WTC11 (cell line): ENCODE measurements at regions not wholly inside any gene's neighbourhood (a gene's known extent, or its start where the extent isn't known, plus 50 kb on each side); places are given as distances from the start of the nearest gene placed in this dataset.

Experiments used
- AFF4 ChIP-seq: sonication (generic); formaldehyde crosslinking; IDR thresholded peaks from 2 replicates; pipeline ENCODE4 v1.8.1; 2023; ENCODE audit warnings: mild to moderate bottlenecking, missing genetic modification reagents, borderline replicate concordance
- CBFB ChIP-seq: sonication (generic); formaldehyde crosslinking; IDR thresholded peaks from 2 replicates; pipeline ENCODE4 v1.8.1; 2022; ENCODE audit warnings: mild to moderate bottlenecking, low read depth, missing genetic modification reagents
- CTCF ChIP-seq: fragments of 200-600 bp; IDR thresholded peaks from 2 replicates; pipeline ENCODE4 v1.8.0; 2022; ENCODE audit warnings: antibody characterized with exemption
- E2F4 ChIP-seq: sonication (generic); formaldehyde crosslinking; IDR thresholded peaks from 2 replicates; pipeline ENCODE4 v1.8.1; 2022; ENCODE audit warnings: low read depth, mild to moderate bottlenecking, moderate library complexity, missing genetic modification reagents, borderline replicate concordance
- JUN ChIP-seq: sonication (generic); formaldehyde crosslinking; IDR thresholded peaks from 2 replicates; pipeline ENCODE4 v1.8.0; 2023; ENCODE audit warnings: mild to moderate bottlenecking, missing genetic modification reagents
- TF ChIP-seq, protein P1 (sequence below): sonication (generic); formaldehyde crosslinking; IDR thresholded peaks from 2 replicates; pipeline ENCODE4 v1.8.0; 2022; ENCODE audit warnings: mild to moderate bottlenecking, missing genetic modification reagents
- TF ChIP-seq, protein P2 (sequence below): sonication (generic); formaldehyde crosslinking; conservative IDR thresholded peaks from 2 replicates; pipeline ENCODE4 v1.8.1; 2023; ENCODE audit warnings: mild to moderate bottlenecking, low read depth, missing genetic modification reagents, moderate library complexity
- TF ChIP-seq, protein P3 (sequence below): sonication (generic); formaldehyde crosslinking; IDR thresholded peaks from 2 replicates; pipeline ENCODE4 v1.8.0; 2022; ENCODE audit warnings: mild to moderate bottlenecking, missing genetic modification reagents

GRCh38 chr12:105929192-105929591, 209.6 kb downstream of the NUAK1 start:
- TF ChIP-seq, protein P1, sequence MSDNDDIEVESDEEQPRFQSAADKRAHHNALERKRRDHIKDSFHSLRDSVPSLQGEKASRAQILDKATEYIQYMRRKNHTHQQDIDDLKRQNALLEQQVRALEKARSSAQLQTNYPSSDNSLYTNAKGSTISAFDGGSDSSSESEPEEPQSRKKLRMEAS (CRISPR knock-in tag), result no peak
- no peak for TF ChIP-seq E2F4
- TF ChIP-seq, protein P2, sequence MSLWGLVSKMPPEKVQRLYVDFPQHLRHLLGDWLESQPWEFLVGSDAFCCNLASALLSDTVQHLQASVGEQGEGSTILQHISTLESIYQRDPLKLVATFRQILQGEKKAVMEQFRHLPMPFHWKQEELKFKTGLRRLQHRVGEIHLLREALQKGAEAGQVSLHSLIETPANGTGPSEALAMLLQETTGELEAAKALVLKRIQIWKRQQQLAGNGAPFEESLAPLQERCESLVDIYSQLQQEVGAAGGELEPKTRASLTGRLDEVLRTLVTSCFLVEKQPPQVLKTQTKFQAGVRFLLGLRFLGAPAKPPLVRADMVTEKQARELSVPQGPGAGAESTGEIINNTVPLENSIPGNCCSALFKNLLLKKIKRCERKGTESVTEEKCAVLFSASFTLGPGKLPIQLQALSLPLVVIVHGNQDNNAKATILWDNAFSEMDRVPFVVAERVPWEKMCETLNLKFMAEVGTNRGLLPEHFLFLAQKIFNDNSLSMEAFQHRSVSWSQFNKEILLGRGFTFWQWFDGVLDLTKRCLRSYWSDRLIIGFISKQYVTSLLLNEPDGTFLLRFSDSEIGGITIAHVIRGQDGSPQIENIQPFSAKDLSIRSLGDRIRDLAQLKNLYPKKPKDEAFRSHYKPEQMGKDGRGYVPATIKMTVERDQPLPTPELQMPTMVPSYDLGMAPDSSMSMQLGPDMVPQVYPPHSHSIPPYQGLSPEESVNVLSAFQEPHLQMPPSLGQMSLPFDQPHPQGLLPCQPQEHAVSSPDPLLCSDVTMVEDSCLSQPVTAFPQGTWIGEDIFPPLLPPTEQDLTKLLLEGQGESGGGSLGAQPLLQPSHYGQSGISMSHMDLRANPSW (CRISPR knock-in tag), result no peak
- no peak for TF ChIP-seq CTCF
- TF ChIP-seq, protein P3, sequence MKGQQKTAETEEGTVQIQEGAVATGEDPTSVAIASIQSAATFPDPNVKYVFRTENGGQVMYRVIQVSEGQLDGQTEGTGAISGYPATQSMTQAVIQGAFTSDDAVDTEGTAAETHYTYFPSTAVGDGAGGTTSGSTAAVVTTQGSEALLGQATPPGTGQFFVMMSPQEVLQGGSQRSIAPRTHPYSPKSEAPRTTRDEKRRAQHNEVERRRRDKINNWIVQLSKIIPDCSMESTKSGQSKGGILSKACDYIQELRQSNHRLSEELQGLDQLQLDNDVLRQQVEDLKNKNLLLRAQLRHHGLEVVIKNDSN, result no peak
- TF ChIP-seq JUN (CRISPR knock-in tag), result no peak
- TF ChIP-seq CBFB (CRISPR knock-in tag), result no peak
- no peak for TF ChIP-seq AFF4
